ENCODE measurements at regions not wholly inside any gene's neighbourhood (a gene's known extent, or its start where the extent isn't known, plus 50 kb on each side); places are given as distances from the start of the nearest gene placed in this dataset.

GRCh38 chr1:4140821-4141220 is 240.7 kb upstream of the C1orf174 start:
- no peak for TF ChIP-seq TAF1 (IDR thresholded peaks at IDR 0.05; ENCODE audit: low read depth)
- no peak for TF ChIP-seq REST (IDR thresholded peaks at IDR 0.05; ENCODE audit: low read depth)
- TF ChIP-seq RAD21 (IDR thresholded peaks at IDR 0.05; ENCODE audit: low read depth) = no peak
- TF ChIP-seq USF1 (IDR thresholded peaks at IDR 0.05) = no peak
- TF ChIP-seq TEAD4 (IDR thresholded peaks at IDR 0.05) = no peak
- TF ChIP-seq YY1 (IDR thresholded peaks at IDR 0.05; ENCODE audit: low read depth) = no peak
- no peak for TF ChIP-seq EGR1 (IDR thresholded peaks at IDR 0.05)
- TF ChIP-seq TCF12 (IDR thresholded peaks at IDR 0.05; ENCODE audit: low read depth) = no peak
- no peak for TF ChIP-seq CEBPB (IDR thresholded peaks at IDR 0.05)
- no peak for TF ChIP-seq CREB1 (IDR thresholded peaks at IDR 0.05; ENCODE audit: low read depth)
- TF ChIP-seq FOXM1 (IDR thresholded peaks at IDR 0.05; ENCODE audit: borderline replicate concordance, low read depth) = no peak
- no peak for TF ChIP-seq MAX (IDR thresholded peaks at IDR 0.05)
- no peak for TF ChIP-seq EP300 (IDR thresholded peaks at IDR 0.05; ENCODE audit: borderline replicate concordance)
- no peak for TF ChIP-seq NFIC (IDR thresholded peaks at IDR 0.05)
- TF ChIP-seq ZBTB7A (IDR thresholded peaks at IDR 0.05; ENCODE audit: low read depth) = no peak

GRCh38 chr1:4144349-4144971 is 244.4 kb upstream of the C1orf174 start:
- TF ChIP-seq FOXM1 (IDR thresholded peaks at IDR 0.05; ENCODE audit: borderline replicate concordance, low read depth) = no peak
- TF ChIP-seq RAD21 (IDR thresholded peaks at IDR 0.05; ENCODE audit: low read depth) = no peak
- no peak for TF ChIP-seq EGR1 (IDR thresholded peaks at IDR 0.05)
- no peak for TF ChIP-seq CEBPB (IDR thresholded peaks at IDR 0.05)
- TF ChIP-seq TCF12 (IDR thresholded peaks at IDR 0.05; ENCODE audit: low read depth) = no peak
- TF ChIP-seq USF1 (IDR thresholded peaks at IDR 0.05) = no peak
- TF ChIP-seq ZBTB7A (IDR thresholded peaks at IDR 0.05; ENCODE audit: low read depth) = no peak
- no peak for TF ChIP-seq EP300 (IDR thresholded peaks at IDR 0.05; ENCODE audit: borderline replicate concordance)
- TF ChIP-seq NFIC (IDR thresholded peaks at IDR 0.05) = no peak
- TF ChIP-seq YY1 (IDR thresholded peaks at IDR 0.05; ENCODE audit: low read depth) = no peak

GRCh38 chr1:4146101-4146500 is 246.0 kb upstream of the C1orf174 start:
- no peak for TF ChIP-seq TAF1 (IDR thresholded peaks at IDR 0.05; ENCODE audit: low read depth)
- no peak for TF ChIP-seq TCF12 (IDR thresholded peaks at IDR 0.05; ENCODE audit: low read depth)
- TF ChIP-seq RAD21 (IDR thresholded peaks at IDR 0.05; ENCODE audit: low read depth) = no peak
- TF ChIP-seq MAX (IDR thresholded peaks at IDR 0.05) = no peak
- no peak for TF ChIP-seq FOXM1 (IDR thresholded peaks at IDR 0.05; ENCODE audit: borderline replicate concordance, low read depth)
- no peak for TF ChIP-seq EP300 (IDR thresholded peaks at IDR 0.05; ENCODE audit: borderline replicate concordance)
- TF ChIP-seq CEBPB (IDR thresholded peaks at IDR 0.05) = no peak
- no peak for TF ChIP-seq USF1 (IDR thresholded peaks at IDR 0.05)
- TF ChIP-seq NFIC (IDR thresholded peaks at IDR 0.05) = no peak
- TF ChIP-seq YY1 (IDR thresholded peaks at IDR 0.05; ENCODE audit: low read depth) = no peak
- no peak for TF ChIP-seq ZBTB7A (IDR thresholded peaks at IDR 0.05; ENCODE audit: low read depth)
- TF ChIP-seq REST (IDR thresholded peaks at IDR 0.05; ENCODE audit: low read depth) = no peak

- TF ChIP-seq RAD21 (IDR thresholded peaks at IDR 0.05; ENCODE audit: low read depth) (no peak), REST (IDR thresholded peaks at IDR 0.05; ENCODE audit: low read depth) (no peak), FOXM1 (IDR thresholded peaks at IDR 0.05; ENCODE audit: borderline replicate concordance, low read depth) (no peak), CREB1 (IDR thresholded peaks at IDR 0.05; ENCODE audit: low read depth) (no peak), CEBPB (IDR thresholded peaks at IDR 0.05) (no peak), EP300 (IDR thresholded peaks at IDR 0.05; ENCODE audit: borderline replicate concordance) (no peak), TCF12 (IDR thresholded peaks at IDR 0.05; ENCODE audit: low read depth) (no peak), TEAD4 (IDR thresholded peaks at IDR 0.05) (no peak), EGR1 (IDR thresholded peaks at IDR 0.05) (no peak), NFIC (IDR thresholded peaks at IDR 0.05) (no peak), TAF1 (IDR thresholded peaks at IDR 0.05; ENCODE audit: low read depth) (no peak), MAX (IDR thresholded peaks at IDR 0.05) (no peak), ZBTB7A (IDR thresholded peaks at IDR 0.05; ENCODE audit: low read depth) (no peak)
These were observed 246.5 kb upstream of the C1orf174 start for GRCh38 chr1:4146614-4147013.

Measured in Ishikawa (cell line).